Skeletal muscle cell (primary cell): ENCODE measurements at regions not wholly inside any gene's neighbourhood (a gene's known extent, or its start where the extent isn't known, plus 50 kb on each side); places are given as distances from the start of the nearest gene placed in this dataset.
"Not testable (repeated sequence)": the region's sequence is repeated elsewhere in the genome, so short reads cannot be mapped to it uniquely, and the experiment has no call there.

Source experiments
- DNase-seq: peaks from one replicate; pipeline ENCODE4 v3.0.0-alpha.2; 2010; ENCODE audit warnings: low read depth
- H3K4me3 ChIP-seq: 2 replicates; pipeline ENCODE4 v1.5.1; 2011; ENCODE audit warnings: low read depth, mild to moderate bottlenecking, control low read depth, low read length, moderate library complexity

- H3K4me3 ChIP-seq: no peak overlapping the region
- no peak for DNase-seq
These were observed 117.6 kb upstream of the DPP6 start for GRCh38 chr7:153934629-153935028.

DNA sequence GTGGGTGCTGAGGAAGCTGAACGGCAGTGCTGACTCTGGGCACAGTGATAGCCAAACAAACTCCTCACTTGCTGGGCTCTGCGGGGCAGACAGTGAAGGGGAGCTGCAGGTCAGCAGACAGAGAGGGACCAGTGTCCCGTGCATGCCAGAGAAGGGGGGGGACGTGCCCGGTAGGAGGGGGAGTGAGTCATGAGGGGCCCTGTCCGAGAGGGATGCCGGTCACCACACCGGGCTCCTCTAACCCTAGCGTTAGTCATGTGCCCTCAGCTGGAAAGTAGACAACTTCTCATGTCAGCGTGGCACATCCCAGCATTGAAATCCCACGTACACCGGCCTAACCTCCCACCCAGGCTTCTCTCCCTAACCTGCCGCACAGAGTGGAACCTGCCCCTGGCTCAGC, 117.1 kb upstream of the DPP6 start:
- H3K4me3 ChIP-seq: no peak overlapping the region
- no peak for DNase-seq

GRCh38 chr7:153938451-153938850, 113.7 kb upstream of the DPP6 start:
- H3K4me3 ChIP-seq: no peak overlapping the region
- DNase-seq: no peak

DNA sequence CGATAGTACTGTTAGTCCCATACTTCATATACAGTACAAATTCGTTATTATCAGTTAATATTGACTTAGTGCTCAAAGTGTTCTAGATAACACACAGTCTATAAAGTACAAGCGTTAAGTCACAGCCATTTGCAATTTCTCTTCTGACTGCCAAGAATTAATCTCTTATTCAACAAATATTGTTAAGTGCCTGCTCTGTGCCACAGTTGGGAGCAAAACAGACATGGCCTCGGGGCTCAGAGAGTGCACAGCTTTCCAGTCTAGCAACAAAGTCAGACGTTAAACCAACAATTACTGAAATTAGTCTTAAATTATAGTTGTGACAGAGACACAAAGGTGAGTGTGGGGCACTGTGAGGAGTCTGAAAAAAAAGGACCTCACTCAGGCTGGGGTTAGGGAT, 113.0 kb upstream of the DPP6 start:
- DNase-seq: no peak
- no peak overlapping the region for H3K4me3 ChIP-seq

- H3K4me3 ChIP-seq: no peak overlapping the region
- no peak for DNase-seq
These were observed 112.5 kb upstream of the DPP6 start for GRCh38 chr7:153939654-153940053.

- DNase-seq: no peak
- H3K4me3 ChIP-seq: no peak overlapping the region
These were observed 111.1 kb upstream of the DPP6 start for GRCh38 chr7:153941061-153941460.

DNA sequence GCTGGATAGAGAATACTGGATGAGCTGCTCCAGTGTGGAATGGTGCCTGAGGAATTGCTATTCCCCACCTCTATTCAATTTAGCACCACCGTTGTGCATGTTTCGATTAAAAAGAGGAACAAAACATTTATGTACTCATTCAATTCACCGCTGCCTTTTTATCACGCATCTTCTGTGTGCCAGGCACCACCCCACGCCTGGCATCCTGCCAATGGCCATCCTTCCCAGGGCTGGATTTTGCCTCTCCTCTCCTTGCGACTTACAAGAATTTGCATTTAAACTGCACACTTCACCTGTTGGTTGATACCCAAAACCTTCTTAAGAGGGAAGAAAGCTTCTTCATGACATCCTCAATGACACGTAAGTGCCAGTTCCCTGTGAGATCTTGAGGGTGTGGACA, 110.2 kb upstream of the DPP6 start:
- H3K4me3 ChIP-seq: no peak overlapping the region
- no peak for DNase-seq

- H3K4me3 ChIP-seq: no peak overlapping the region
- no peak for DNase-seq
These were observed 108.7 kb upstream of the DPP6 start for GRCh38 chr7:153943457-153943856.

DNA sequence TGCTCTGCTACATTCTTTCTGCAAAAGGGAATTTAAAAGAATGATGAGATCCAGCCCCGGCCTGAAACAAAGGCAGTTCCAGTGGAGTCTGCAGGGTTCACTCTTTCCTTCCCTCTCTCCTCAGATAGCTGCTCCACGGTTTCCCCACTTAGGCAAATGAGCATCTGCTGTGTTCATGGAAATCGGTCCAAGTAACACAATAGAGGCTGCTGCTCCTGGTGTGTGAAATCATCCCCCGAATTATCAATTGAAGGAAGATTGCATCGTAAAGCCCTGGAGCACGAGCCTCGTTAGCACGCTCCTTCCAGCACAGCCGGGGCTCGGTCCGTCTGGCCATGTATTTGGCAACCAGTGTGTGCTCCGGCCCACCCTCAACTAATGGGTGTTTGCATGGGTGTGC, 108.3 kb upstream of the DPP6 start:
- H3K4me3 ChIP-seq: no peak overlapping the region
- DNase-seq: no peak

DNA sequence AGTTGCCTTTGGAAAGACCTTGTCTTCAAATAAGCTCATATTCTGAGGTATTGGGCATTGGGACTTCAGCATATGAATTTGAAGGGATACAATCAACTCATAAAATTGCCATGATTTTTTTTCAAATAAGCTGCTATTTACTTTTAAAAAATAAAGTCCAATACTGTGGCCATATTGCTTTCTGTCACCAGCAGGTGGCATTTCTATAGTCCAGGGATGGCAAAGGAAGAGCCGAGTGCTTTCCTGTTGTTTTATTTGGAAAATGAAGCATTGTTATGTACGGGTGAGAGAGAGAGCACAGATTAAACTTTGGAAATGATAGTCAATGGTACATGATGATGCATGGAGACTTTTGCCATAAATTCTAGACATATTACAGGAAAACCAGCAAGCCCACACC, 104.1 kb upstream of the DPP6 start:
- H3K4me3 ChIP-seq: no peak overlapping the region
- no peak for DNase-seq

DNA sequence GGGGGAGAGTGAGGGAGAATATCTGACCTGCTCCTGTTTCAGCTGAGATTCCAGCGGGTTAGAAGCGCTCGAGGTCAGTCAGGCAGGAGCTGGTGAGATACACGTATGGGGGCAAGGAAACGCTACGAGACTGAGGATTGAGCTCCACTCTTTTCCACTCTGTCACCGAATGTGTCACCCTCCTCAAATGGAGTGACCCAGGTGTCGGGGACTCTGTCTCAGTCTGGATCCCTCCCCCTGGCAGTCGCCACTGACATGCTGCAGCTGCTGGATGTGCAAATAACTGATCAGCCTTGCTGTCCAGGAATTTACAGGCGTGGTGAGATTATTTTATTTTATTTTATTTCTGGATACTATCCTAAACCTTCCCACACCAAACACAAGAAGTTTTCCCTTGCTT, 100.9 kb upstream of the DPP6 start:
- H3K4me3 ChIP-seq: no peak overlapping the region

DNA sequence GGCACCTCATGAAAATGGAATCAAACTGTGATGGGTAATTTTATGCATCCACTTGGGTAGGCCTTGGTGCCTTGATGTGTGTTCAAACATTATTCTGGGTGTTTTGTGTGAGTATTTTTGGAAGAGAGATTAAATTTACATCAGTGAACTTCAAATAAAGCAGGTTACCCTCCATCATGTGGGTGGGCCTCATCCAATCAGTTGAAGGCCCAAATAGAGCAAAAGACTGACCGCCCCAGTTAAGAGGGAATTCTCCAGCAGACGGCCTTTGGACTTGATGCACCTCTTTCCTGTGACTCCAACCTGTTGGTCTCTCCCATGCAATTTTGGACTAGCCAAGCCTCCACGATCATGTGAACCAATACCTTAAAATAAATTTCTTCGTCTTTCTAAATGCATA, 97.7 kb upstream of the DPP6 start:
- H3K4me3 ChIP-seq: no peak overlapping the region
- no peak for DNase-seq

More for the DNA sequence above, 100.9 kb upstream of the DPP6 start:
- no peak for DNase-seq

DNA sequence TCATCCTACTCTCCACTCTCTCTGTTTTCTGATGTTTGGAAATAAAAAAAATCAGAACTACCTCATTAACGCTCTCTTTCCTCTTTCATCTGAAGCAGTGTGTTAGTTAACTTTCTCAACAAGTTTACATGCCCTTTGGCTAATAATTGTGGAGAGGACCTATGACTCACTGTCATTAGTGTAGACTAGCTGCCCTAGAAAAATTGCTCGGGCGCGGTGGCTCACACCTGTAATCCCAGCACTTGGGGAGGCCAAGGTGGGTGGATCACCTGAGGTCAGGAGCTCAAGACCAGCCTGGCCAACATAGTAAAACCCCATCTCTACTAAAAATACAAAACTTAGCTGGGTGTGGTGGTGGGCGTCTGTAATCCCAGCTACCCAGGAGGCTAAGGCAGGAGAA, 94.5 kb upstream of the DPP6 start:
- not testable (repeated sequence) for DNase-seq, H3K4me3 ChIP-seq

- H3K4me3 ChIP-seq, DNase-seq: not testable (repeated sequence)
These were observed 93.8 kb upstream of the DPP6 start for GRCh38 chr7:153958381-153958780.

DNA sequence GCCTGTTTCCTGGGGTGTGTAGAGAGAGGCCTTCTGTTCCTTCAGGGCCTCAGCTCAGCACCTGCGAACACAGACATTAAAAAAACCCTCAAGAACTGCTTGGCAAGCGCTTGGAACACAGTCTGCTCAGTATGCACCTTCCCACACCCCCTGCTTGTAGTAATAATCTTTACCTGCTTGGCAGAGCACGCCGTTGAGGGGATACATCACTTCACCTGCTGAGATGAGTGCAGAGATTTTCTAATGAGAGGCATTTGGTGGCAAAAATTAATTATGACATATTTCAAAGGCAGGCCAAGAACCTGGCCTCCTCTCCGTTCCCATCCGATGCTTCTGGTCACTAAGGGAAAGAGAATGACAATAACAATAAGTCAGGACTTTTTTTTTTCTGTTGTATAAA, 93.4 kb upstream of the DPP6 start:
- DNase-seq, H3K4me3 ChIP-seq: not testable (repeated sequence)

- not testable (repeated sequence) for H3K4me3 ChIP-seq, DNase-seq
These were observed 87.6 kb upstream of the DPP6 start for GRCh38 chr7:153964481-153965112.

GRCh38 chr7:153969016-153969415, 83.2 kb upstream of the DPP6 start:
- not testable (repeated sequence) for H3K4me3 ChIP-seq, DNase-seq

DNA sequence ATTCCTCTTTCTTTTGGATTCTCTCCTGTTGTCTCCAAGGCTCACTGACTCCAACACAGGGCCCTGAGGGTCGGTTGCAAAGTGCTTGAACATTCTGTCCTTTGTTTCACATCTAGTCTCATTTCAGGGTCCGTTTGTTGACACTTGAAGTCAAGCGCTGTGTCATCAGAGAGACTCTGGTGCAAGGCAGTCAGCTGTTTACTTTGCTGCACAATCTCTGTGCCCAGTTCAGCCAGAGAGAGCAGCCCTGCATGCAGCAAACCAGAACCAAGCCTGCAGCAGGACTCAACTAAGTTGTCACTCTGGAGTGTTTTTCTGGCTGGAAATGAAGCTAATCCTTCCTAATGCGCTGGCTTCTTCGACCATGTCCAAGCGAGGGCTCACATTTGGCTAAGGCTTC, 77.6 kb upstream of the DPP6 start:
- H3K4me3 ChIP-seq, DNase-seq: not testable (repeated sequence)

GRCh38 chr7:153976745-153977144, 75.5 kb upstream of the DPP6 start:
- H3K4me3 ChIP-seq, DNase-seq: not testable (repeated sequence)

GRCh38 chr7:153983186-153983585, 69.0 kb upstream of the DPP6 start:
- DNase-seq, H3K4me3 ChIP-seq: not testable (repeated sequence)

- DNase-seq, H3K4me3 ChIP-seq: not testable (repeated sequence)
These were observed 63.1 kb upstream of the DPP6 start for GRCh38 chr7:153989066-153989627.
